HG03045 (cell line): ENCODE measurements at regions not wholly inside any gene's neighbourhood (a gene's known extent, or its start where the extent isn't known, plus 50 kb on each side); places are given as distances from the start of the nearest gene placed in this dataset.

ENCODE experiments used
- ATAC-seq: cut with Tn5 transposase; IDR thresholded peaks from one replicate; pipeline ENCODE4 v1.9.1; 2021; ENCODE audit warnings: mild to moderate bottlenecking, moderate library complexity; ENCODE audit not compliant: unreplicated experiment

- ATAC-seq = no peak
Measured at GRCh38 chr3:118541796-118542195, 492.9 kb downstream of the IGSF11 start.

- ATAC-seq = no peak
Measured at GRCh38 chr3:118543832-118544231, 490.8 kb downstream of the IGSF11 start.

- ATAC-seq = no peak
Measured at GRCh38 chr3:118544458-118544857, 490.2 kb downstream of the IGSF11 start.

DNA sequence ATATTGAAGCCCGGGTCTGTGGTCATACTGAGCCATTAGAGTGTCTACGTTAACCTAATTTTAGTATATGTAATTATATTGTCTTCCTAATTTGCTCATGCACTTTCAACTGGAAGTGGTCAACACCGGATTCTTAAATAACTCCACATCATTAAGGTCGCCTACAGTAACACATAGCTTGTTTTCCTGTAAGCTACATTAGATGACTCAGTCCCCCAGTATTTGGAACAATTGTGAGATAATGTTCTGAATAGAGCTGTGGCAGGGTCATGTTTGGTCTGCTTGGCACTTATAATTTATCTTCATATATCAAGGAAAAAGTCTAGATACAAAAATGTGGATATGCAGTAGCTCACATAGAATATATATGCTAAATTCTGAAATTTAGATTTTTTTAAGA is 486.2 kb downstream of the IGSF11 start:
- ATAC-seq = no peak

- no peak for ATAC-seq
Measured at GRCh38 chr3:118550122-118550521, 484.5 kb downstream of the IGSF11 start.

DNA sequence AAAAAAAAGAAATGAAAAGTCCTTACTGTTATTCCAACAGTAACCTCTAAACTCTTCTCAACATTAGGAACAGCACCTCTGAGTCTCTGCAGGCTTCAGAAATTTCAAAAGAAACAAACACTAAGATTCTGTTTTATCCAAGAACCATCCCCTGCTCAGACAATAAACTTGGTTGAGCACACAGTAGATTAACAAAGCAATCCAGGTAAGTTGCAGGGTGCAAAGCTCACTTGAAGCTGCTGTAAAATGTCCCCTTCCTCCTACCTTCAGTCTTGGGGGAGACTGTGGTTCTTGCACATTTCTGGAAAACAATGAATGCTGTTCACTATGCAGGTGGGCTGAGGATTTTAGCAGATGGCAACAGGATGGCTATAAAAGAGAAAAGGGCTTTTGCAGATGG is 484.1 kb downstream of the IGSF11 start:
- ATAC-seq = no peak

DNA sequence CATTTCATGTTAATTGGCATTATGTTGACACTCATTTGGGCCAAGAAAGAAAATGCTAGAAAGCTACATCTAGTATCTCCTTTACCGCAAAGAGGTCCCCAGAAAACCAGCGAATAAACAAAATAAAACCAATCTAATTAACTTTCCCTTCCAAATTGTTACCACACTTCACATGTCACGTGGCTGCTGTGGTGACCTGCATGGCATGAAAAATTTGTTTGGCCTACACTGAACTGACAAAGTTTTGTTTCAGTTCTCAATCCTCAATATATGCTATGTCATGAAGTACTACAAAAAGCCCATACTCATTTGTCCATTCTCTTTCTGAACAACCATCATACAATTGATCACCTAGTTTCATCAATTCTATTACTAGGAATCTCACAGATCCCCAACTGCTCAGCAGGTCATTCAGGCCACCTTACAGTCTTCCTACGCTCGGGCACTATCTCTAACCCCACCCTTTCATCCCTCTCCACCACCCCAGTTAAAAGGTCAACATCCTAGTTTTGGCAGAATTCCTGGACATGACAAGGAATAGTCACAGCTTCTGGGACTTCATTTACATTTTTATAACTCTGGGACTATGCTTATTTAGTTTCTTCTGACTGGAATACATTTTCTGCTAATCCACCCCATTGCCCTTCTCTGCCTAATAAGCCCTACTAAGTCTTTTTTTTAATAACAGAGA is 480.4 kb downstream of the IGSF11 start:
- no peak for ATAC-seq

DNA sequence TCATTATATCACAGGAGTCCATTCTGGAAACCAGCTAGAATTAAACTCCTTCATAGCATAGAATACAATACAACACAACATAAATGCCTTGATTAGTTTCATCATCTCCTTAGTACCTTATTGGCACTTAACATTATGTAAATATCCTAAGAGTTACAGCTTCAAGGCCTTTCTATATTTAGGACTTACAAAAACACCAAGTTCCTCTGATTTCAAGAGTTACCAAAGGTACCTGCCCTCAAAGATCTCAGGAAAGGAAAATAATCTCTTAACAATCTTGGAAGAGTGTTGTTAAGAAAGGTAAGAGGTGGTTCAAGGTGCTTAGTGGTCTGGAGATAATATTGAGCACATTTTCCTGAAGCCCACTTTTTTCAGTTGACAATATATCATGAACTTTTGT is 477.7 kb downstream of the IGSF11 start:
- no peak for ATAC-seq

GRCh38 chr3:118557513-118557912 is 477.1 kb downstream of the IGSF11 start:
- no peak for ATAC-seq

DNA sequence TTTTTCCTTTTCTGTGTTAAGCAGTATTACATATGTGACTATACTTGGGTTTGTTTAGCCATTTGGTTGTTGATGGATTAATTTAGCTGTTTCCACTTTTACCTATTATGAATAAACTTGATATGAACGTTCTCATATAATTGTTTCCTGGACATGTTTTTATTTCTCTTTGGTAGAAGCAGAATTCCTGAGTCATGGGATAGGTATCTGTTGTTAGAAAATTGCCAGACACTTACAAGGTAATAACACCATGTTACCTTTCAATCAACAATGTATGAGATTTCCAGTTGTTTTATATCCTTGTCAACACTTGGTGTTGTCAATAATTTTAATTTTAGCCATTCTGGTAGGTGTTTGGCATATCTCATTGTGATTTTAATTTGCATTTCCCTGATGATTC is 475.4 kb downstream of the IGSF11 start:
- ATAC-seq = no peak

DNA sequence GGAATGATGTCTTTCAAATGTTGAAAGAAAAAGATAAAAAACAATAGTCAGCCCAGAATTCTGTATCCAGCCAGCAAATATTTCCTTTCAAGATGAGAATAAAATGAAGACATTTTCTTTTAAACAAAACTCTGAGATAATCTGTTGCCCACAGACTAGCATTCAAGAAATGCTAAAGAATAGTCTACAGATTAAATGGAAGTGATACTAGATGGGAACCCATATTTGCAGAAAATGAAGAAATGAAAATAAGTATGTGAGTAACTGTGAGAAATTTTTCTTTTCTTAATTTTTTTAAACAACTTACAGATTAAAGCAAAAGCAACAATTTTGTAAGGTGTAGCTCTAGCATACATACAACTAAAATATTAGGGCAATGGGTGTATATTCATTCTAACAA is 469.8 kb downstream of the IGSF11 start:
- no peak for ATAC-seq

DNA sequence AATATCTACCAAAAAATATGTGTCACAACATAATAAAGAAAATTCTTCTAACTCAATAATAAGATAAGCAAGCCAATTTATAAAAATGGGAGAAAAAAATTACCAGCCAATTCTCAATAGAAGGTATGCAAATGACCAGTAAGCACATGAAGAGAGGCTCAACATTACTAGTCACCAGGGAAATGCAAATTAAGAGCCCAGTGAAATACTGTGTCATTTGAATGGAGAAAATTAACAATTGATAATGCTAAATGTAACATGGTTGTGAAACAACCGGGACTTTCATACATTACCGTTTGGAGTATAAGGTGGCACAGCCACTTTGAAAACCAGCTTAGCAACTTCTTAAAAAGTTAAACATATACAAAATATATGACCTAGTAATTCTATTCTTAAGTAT is 460.7 kb downstream of the IGSF11 start:
- no peak for ATAC-seq

- no peak for ATAC-seq
Measured at GRCh38 chr3:118577055-118577777, 457.4 kb downstream of the IGSF11 start.

- ATAC-seq = no peak
Measured at GRCh38 chr3:118578559-118578958, 456.1 kb downstream of the IGSF11 start.

DNA sequence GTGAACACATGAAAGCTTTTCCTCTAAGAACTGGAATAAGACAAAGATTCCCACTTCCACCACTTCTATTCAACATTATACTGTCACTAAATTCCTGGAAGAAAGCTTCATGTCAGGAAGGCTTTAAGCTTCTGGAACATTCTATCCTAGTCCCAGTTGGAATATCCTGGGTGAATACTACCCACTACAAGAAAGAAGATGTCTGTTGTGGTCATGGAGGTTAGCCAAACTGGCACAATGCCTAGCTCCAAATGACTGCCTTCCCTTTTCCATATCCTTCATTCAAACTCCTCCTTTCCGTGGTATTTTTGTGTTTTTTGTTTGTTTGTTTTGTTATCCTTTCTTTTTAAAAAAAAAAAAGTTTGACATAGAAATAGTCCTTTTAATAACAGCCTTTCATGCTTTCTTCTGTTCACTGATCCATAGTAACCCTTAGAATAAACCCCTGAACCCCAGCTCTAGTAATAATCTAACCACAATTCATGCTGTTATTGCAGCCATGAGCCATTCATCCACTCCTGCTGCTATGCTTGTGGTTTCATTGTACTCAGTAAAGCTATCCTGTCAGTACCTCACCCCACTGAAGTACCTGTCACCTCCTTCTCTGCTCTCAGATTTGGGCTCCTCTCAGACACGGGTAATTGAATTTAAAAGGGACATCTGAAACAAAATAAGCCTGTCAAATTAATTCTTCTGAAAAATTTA is 447.5 kb downstream of the IGSF11 start:
- ATAC-seq = no peak

DNA sequence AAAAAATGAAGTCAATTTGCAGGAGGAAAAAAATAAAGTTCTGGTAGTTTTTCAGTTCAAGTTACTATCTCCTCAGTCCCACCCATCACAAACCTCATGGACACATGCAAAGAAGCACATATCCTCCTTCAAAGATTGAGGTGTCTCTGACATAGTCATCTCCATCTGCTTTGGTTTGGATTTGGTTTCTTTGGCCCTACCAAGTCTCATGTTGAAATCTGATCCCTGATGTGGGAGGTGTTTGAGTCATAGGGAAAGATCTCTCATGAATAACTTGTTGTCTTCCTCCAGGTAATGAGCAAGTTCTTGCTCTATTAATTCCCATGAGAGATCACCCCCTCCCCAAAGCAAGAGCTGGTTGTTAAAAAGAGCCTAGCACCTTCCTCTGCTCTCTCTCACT is 446.8 kb downstream of the IGSF11 start:
- no peak for ATAC-seq

DNA sequence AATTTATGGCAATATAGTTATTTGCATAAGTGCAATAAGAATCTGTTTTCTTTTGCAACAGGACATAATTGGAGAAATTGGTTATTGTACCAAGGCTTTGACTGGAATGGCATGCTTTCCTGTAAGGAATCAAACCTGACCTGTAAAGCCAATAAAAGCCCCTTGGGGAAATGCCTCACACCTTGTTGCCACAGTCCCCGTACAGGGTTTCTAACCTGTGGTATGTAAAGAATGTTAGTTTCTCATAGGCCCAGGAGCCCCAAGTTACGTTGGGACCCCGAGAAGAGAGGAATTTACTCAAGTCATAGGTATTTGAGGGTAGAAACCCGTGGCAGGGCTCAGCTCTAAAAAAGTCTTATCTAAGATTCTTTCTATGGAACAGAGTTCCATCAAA is 441.4 kb downstream of the IGSF11 start:
- ATAC-seq = no peak

DNA sequence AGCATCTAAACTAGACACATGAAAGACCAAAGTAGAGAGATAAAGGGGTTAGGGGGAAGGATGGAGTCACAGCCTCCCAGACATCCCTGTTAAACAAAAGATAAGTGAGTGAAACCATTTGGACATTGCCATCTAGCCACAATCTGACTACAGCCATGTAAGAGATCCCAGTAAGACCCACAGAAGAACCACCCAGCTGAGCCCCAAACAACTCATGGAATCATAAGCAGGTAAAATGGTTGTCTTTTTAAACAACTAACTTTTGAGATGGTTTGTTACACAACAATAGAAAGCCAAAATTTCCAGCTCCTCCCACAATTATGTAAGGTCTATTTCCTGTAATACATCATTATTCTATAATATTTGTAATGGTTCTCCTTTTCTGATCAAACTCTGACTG is 437.5 kb downstream of the IGSF11 start:
- no peak for ATAC-seq

DNA sequence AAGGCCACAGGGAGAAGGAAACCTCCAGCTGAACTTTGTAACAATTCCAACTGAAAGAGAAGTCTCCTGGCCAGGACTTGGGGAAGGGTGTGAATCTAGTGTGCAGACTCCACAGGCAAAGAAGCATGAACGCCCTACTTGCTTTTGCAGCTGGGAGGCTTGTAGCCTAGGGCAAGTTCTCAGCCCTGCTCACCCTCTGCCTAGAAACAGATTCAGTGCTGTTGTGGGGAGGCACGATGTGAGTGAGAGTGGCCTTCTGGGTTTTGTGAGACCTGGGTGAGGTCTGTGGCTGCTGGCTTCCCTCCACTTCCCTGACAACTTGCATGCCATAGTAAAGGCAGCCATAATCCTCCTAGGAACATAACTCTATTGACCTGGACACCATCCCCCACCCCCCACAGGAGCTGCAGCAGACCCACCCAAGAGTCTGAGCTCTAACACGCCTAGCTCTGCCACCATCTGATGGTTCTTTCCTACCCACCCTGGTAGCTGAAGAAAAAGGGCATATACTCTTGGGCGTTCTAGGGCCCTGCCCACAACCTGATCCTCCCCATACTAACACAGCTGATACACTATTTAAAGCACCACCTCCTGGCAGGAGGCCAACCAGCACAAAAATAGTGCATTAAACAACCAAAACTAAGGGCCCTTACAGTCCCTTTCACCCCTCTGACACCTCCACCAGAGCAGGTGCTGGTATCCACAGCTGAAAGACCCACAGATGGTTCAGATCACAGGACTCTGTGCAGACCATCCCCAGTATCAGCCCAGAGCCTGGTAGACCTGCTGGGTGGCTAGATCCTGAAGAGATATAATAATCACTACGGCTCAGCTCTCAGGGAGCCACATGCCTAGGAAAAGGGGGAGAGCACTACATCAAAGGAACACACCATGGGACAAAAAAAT is 426.5 kb downstream of the IGSF11 start:
- no peak for ATAC-seq

DNA sequence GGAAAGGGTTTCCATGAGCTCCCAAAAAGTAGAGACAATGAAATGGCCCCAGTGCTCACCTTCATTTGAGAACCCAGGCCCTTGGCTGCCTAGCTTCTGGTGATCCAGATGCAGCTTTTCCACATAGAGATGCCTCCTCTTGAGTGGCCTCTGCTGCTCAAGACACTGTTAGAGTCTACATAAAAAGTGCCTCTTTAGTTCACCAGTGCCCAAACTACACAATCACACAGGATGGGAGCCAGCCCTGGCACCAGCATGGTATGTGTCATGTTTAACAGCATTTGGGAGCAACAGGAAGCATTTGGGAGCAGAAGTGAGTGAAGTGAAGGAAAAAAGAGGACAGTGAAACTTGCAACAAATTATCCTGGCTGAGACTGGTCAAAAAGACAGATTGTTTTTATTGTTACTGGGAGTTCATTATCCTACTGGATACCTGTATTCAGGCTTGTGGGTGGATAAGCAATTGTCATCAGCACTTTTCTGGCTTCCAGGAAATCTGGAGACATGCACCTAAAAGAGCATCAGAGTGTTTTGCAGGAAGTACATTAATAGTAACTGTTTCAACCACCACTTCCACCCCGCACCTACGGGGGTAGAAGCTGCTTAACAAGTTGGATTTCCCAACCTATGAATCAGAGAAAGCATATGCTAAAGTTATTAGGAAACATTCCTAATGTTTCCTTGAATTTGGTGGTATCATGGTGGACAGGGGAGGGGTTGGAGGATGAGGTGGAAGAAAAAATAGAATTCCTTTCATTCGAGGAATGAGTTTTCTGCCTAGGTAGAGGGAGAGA is 416.2 kb downstream of the IGSF11 start:
- no peak for ATAC-seq
